Prostate gland (tissue), 2 donors: ENCODE measurements at regions not wholly inside any gene's neighbourhood (a gene's known extent, or its start where the extent isn't known, plus 50 kb on each side); places are given as distances from the start of the nearest gene placed in this dataset.

ENCODE experiments used
- DNase-seq: peaks from one replicate; pipeline ENCODE4 v3.0.0-alpha.2; 2019; ENCODE audit warnings: low spot score
- H3K27ac ChIP-seq, 2 donors: fragments of 200-600 bp; sonication (generic); 2 replicates each; pipeline ENCODE4 v1.5.1; 2017 to 2019
- H3K27me3 ChIP-seq: fragments of 200-600 bp; sonication (generic); replicated peaks from 2 replicates; pipeline ENCODE4 v1.5.1; 2019; ENCODE audit not compliant: insufficient read depth
- H3K36me3 ChIP-seq, 2 donors: fragments of 200-600 bp; sonication (generic); 1 replicate in 1 of 2; 2 replicates in 1 of 2; pipeline versions ENCODE4 v1.5.1 to v1.8.1; 2017 to 2019
- H3K4me1 ChIP-seq: fragments of 200-600 bp; sonication (generic); replicated peaks from 2 replicates; pipeline ENCODE4 v1.5.1; 2019
- H3K4me3 ChIP-seq, 2 donors: fragments of 200-600 bp; sonication (generic); 2 replicates each; pipeline ENCODE4 v1.5.1; 2017 to 2019
- H3K9me3 ChIP-seq: fragments of 200-600 bp; sonication (generic); 2 replicates; pipeline ENCODE4 v1.5.1; 2017
- POLR2A ChIP-seq: fragments of 450-650 bp; IDR thresholded peaks from one replicate; pipeline ENCODE4 v1.6.1; 2016; ENCODE audit warnings: antibody characterized with exemption, mild to moderate bottlenecking
- POLR2AphosphoS5 ChIP-seq: sonication (generic); formaldehyde crosslinking; IDR thresholded peaks from one replicate; pipeline ENCODE4 v1.6.1; 2017; ENCODE audit warnings: antibody characterized with exemption
- WGBS: methylation state at CpG from one replicate; pipeline ENCODE4 v1.1.5; 2018; 5-methylcytosine and 5-hydroxymethylcytosine counted together
- intact Hi-C: fragments of 100-400 bp; cut with DNase I; formaldehyde crosslinking; loops from one replicate; pipeline ENCODE4 v1.14.2; 2022
- TF ChIP-seq, protein P1 (sequence below), 4 experiments: fragments of 200-600 bp in 2 of 4; fragments of 450-650 bp in 2 of 4; sonication (generic) in 2 of 4; IDR thresholded peaks; 1 replicate in 3 of 4; 2 replicates in 1 of 4; pipeline ENCODE4 v1.5.1; 2016 to 2019; ENCODE audit warnings: antibody characterized with exemption in 4 of 4, mild to moderate bottlenecking in 2 of 4, moderate library complexity in 2 of 4

- Histone ChIP-seq H3K36me3 (no peaks in the 10 kb centered on the region), H3K27me3 (no peaks in the 10 kb centered on the region), H3K4me3 (no peak overlapping the region), H3K4me1 (no peaks in the 10 kb centered on the region), H3K9me3 (no peaks in the 10 kb centered on the region), H3K27ac (no peak overlapping the region)
- TF ChIP-seq POLR2A = no peak
- TF ChIP-seq, protein P1, sequence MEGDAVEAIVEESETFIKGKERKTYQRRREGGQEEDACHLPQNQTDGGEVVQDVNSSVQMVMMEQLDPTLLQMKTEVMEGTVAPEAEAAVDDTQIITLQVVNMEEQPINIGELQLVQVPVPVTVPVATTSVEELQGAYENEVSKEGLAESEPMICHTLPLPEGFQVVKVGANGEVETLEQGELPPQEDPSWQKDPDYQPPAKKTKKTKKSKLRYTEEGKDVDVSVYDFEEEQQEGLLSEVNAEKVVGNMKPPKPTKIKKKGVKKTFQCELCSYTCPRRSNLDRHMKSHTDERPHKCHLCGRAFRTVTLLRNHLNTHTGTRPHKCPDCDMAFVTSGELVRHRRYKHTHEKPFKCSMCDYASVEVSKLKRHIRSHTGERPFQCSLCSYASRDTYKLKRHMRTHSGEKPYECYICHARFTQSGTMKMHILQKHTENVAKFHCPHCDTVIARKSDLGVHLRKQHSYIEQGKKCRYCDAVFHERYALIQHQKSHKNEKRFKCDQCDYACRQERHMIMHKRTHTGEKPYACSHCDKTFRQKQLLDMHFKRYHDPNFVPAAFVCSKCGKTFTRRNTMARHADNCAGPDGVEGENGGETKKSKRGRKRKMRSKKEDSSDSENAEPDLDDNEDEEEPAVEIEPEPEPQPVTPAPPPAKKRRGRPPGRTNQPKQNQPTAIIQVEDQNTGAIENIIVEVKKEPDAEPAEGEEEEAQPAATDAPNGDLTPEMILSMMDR (IDR thresholded peaks at IDR 0.05) = no peak
- TF ChIP-seq POLR2AphosphoS5 = no peak
- WGBS = 90% methylated on average over 10 of the region's 10 CpGs
- no peak for DNase-seq
- intact Hi-C loops = loop anchor here (5.0 kb wide), 1 partner anchor 128 kb away; the partner anchor contains the start of gene ANKRD10
Observed at GRCh38 chr13:111045170-111045569, 69.9 kb upstream of the ARHGEF7 start.

DNA sequence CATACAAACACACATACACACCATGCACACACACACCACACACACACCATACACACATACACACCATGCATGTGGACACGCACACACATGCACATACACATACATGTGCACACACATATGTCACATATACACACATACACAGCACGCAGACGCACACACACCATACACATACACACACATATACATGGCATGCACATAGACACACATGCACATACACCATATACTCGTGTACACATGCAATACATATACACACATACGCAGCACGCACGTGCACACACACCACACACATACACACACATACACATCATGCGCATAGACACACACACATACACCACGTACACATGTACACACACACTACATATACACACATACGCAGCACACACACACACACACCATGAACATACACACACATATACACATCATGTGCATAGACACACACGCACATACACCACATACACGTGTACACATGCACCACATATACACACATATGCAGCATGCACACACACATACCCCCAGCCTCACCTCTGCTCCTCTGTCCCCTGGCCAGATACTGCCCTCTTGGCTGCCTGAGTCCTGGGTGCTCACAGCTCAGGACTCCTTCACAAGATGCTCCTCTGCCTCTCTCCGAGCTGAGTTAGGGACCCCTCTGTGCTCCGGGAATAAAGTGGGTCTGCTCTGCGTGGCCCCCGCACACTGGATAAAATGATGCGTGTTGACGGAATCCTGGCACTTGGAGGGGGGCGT lies 70.9 kb upstream of the ARHGEF7 start:
- intact Hi-C loops = no loop called here
- Histone ChIP-seq H3K9me3 (no peaks in the 10 kb centered on the region), H3K27ac (no peak overlapping the region), H3K4me3 (no peak overlapping the region), H3K4me1 (no peaks in the 10 kb centered on the region), H3K36me3 (no peaks in the 10 kb centered on the region), H3K27me3 (no peaks in the 10 kb centered on the region)
- DNase-seq = no peak
- TF ChIP-seq, protein P1 (IDR thresholded peaks at IDR 0.05) = no peak
- TF ChIP-seq POLR2AphosphoS5 = no peak
- TF ChIP-seq POLR2A = no peak
- WGBS = 95% methylated on average over 19 of the region's 19 CpGs

DNA sequence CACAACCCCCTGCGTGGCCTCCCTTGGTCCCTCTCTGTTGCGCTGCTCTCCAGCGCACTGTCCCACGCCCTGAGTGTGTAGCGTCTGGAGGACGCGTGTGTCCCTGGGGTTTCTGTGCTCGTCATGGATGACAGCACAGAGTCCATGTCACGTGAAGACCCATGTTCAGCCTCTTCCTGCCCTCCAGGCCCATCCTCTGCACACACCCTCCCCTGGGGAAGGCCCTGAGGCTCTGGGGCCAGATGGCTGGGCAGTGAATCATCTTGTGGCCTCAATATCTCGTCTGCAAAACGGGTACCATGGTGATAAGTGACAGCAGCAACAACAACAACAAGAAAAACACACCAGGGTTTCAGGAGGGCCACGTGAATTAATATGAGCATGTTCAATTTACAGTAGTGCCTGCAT lies 71.5 kb upstream of the ARHGEF7 start:
- TF ChIP-seq POLR2A (no peak), POLR2AphosphoS5 (no peak)
- TF ChIP-seq, protein P1 (IDR thresholded peaks at IDR 0.05) = no peak
- no peak overlapping the region for H3K27ac ChIP-seq
- intact Hi-C loops = no loop called here
- H3K9me3 ChIP-seq = no peaks in the 10 kb centered on the region
- no peak for DNase-seq
- H3K4me1 ChIP-seq = no peaks in the 10 kb centered on the region
- no peaks in the 10 kb centered on the region for H3K27me3 ChIP-seq
- H3K36me3 ChIP-seq = no peaks in the 10 kb centered on the region
- H3K4me3 ChIP-seq = no peak overlapping the region
- 90% methylated on average over 12 of the region's 12 CpGs for WGBS

DNA sequence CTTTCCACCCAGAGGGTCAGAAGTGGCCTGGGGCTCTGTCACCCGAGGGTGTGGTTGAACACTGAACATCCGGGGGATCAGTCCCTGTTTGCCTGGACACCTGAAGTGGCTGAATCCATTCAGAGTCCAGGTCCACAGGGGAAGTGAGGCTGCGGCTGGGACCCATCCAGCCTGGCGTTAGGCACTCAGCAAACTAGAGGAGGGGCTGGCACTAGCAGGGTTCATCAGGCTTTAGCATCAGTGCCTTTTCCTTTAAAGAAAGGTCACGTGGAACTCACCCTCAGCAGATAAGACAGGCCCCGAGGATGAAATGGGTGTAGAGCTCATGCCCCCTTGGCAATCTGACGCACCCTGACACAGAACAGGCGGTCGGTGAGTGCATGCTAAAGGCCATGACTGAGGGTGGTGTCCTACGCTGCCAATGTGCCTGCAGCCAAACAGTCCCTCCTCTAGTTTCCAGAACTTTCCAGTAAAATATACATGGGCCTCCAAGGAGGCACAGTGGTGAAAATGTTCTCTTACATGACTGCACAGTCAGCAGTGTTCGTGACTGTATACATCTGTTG lies 72.4 kb upstream of the ARHGEF7 start:
- H3K9me3 ChIP-seq = no peaks in the 10 kb centered on the region
- no peak for DNase-seq
- H3K36me3 ChIP-seq = no peaks in the 10 kb centered on the region
- H3K4me3 ChIP-seq = no peak overlapping the region
- no peaks in the 10 kb centered on the region for H3K27me3 ChIP-seq
- TF ChIP-seq POLR2A = no peak
- TF ChIP-seq POLR2AphosphoS5 = no peak
- TF ChIP-seq, protein P1 (IDR thresholded peaks at IDR 0.05) = no peak
- 77% methylated on average over 11 of the region's 11 CpGs for WGBS
- H3K4me1 ChIP-seq = no peaks in the 10 kb centered on the region
- intact Hi-C loops = no loop called here
- H3K27ac ChIP-seq = no peak overlapping the region

GRCh38 chr13:111040830-111041229 lies 74.3 kb upstream of the ARHGEF7 start:
- H3K36me3 ChIP-seq = no peaks in the 10 kb centered on the region
- WGBS = 68% methylated on average over 7 of the region's 7 CpGs
- DNase-seq = no peak
- no peak overlapping the region for H3K27ac ChIP-seq
- intact Hi-C loops = no loop called here
- no peak overlapping the region for H3K4me3 ChIP-seq
- no peaks in the 10 kb centered on the region for H3K9me3 ChIP-seq
- TF ChIP-seq POLR2A = no peak
- TF ChIP-seq POLR2AphosphoS5 = no peak
- TF ChIP-seq, protein P1 (IDR thresholded peaks at IDR 0.05) = no peak
- H3K4me1 ChIP-seq = no peaks in the 10 kb centered on the region
- no peaks in the 10 kb centered on the region for H3K27me3 ChIP-seq
